ENCODE measurements at regions not wholly inside any gene's neighbourhood (a gene's known extent, or its start where the extent isn't known, plus 50 kb on each side); places are given as distances from the start of the nearest gene placed in this dataset.

GRCh38 chr3:156611870-156612494 is 57.1 kb upstream of the SSR3 start:
- no peaks in the 10 kb centered on the region for H3K9me3 Mint-ChIP-seq
- TF ChIP-seq GRHL2 (CRISPR knock-in tag; IDR thresholded peaks at IDR 0.05; ENCODE audit: insufficient replicate concordance, severe bottlenecking) (no peak), ZNF396 (CRISPR knock-in tag; IDR thresholded peaks at IDR 0.05; ENCODE audit: borderline replicate concordance) (no peak), SMAD4 (CRISPR knock-in tag; IDR thresholded peaks at IDR 0.05) (no peak), ZNF671 (CRISPR knock-in tag; IDR thresholded peaks at IDR 0.05) (no peak), JAZF1 (CRISPR knock-in tag; IDR thresholded peaks at IDR 0.05) (no peak), ERG (CRISPR knock-in tag; IDR thresholded peaks at IDR 0.05) (no peak)
- TF ChIP-seq, protein P1, sequence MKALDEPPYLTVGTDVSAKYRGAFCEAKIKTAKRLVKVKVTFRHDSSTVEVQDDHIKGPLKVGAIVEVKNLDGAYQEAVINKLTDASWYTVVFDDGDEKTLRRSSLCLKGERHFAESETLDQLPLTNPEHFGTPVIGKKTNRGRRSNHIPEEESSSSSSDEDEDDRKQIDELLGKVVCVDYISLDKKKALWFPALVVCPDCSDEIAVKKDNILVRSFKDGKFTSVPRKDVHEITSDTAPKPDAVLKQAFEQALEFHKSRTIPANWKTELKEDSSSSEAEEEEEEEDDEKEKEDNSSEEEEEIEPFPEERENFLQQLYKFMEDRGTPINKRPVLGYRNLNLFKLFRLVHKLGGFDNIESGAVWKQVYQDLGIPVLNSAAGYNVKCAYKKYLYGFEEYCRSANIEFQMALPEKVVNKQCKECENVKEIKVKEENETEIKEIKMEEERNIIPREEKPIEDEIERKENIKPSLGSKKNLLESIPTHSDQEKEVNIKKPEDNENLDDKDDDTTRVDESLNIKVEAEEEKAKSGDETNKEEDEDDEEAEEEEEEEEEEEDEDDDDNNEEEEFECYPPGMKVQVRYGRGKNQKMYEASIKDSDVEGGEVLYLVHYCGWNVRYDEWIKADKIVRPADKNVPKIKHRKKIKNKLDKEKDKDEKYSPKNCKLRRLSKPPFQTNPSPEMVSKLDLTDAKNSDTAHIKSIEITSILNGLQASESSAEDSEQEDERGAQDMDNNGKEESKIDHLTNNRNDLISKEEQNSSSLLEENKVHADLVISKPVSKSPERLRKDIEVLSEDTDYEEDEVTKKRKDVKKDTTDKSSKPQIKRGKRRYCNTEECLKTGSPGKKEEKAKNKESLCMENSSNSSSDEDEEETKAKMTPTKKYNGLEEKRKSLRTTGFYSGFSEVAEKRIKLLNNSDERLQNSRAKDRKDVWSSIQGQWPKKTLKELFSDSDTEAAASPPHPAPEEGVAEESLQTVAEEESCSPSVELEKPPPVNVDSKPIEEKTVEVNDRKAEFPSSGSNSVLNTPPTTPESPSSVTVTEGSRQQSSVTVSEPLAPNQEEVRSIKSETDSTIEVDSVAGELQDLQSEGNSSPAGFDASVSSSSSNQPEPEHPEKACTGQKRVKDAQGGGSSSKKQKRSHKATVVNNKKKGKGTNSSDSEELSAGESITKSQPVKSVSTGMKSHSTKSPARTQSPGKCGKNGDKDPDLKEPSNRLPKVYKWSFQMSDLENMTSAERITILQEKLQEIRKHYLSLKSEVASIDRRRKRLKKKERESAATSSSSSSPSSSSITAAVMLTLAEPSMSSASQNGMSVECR (CRISPR knock-in tag; IDR thresholded peaks at IDR 0.05; ENCODE audit: borderline replicate concordance): no peak
- TF ChIP-seq, protein P2, sequence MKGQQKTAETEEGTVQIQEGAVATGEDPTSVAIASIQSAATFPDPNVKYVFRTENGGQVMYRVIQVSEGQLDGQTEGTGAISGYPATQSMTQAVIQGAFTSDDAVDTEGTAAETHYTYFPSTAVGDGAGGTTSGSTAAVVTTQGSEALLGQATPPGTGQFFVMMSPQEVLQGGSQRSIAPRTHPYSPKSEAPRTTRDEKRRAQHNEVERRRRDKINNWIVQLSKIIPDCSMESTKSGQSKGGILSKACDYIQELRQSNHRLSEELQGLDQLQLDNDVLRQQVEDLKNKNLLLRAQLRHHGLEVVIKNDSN (CRISPR knock-in tag; IDR thresholded peaks at IDR 0.05): no peak
- no peak overlapping the region for H3K27ac Mint-ChIP-seq
- H3K27me3 Mint-ChIP-seq (ENCODE audit: low read depth): peaks cover 6% of the 10 kb centered on the region
- no peaks in the 10 kb centered on the region for H3K36me3 Mint-ChIP-seq
- CTCF ChIA-PET: no interaction called here
- no peak for ATAC-seq
- no peak overlapping the region for H3K4me3 Mint-ChIP-seq
- H3K4me1 Mint-ChIP-seq: peaks cover 21% of the 10 kb centered on the region
- DNase-seq (ENCODE audit: low spot score): no peak
- POLR2A ChIA-PET: no interaction called here

- Mint-ChIP-seq H3K4me1 (peaks cover 36% of the 10 kb centered on the region), H3K4me3 (no peak overlapping the region), H3K9me3 (no peaks in the 10 kb centered on the region), H3K27ac (no peak overlapping the region), H3K27me3 (ENCODE audit: low read depth) (peaks cover 8% of the 10 kb centered on the region), H3K36me3 (no peaks in the 10 kb centered on the region)
- POLR2A ChIA-PET: no interaction called here
- no peak for ATAC-seq
- TF ChIP-seq JUN (CRISPR knock-in tag; IDR thresholded peaks at IDR 0.05) (no peak), ZNF671 (CRISPR knock-in tag; IDR thresholded peaks at IDR 0.05) (no peak)
- no peak for DNase-seq (ENCODE audit: low spot score)
- CTCF ChIA-PET: no interaction called here
Observed at GRCh38 chr3:156610154-156610553, 55.2 kb upstream of the SSR3 start.

GRCh38 chr3:156609546-156609945 is 54.6 kb upstream of the SSR3 start:
- no peaks in the 10 kb centered on the region for H3K9me3 Mint-ChIP-seq
- H3K4me3 Mint-ChIP-seq: no peak overlapping the region
- ATAC-seq (no peak), DNase-seq (ENCODE audit: low spot score) (no peak)
- ChIA-PET POLR2A (no interaction called here), CTCF (no interaction called here)
- peaks cover 33% of the 10 kb centered on the region for H3K4me1 Mint-ChIP-seq
- H3K27me3 Mint-ChIP-seq (ENCODE audit: low read depth): peaks cover 8% of the 10 kb centered on the region
- H3K36me3 Mint-ChIP-seq: no peaks in the 10 kb centered on the region
- no peak overlapping the region for H3K27ac Mint-ChIP-seq
- TF ChIP-seq, protein P3, sequence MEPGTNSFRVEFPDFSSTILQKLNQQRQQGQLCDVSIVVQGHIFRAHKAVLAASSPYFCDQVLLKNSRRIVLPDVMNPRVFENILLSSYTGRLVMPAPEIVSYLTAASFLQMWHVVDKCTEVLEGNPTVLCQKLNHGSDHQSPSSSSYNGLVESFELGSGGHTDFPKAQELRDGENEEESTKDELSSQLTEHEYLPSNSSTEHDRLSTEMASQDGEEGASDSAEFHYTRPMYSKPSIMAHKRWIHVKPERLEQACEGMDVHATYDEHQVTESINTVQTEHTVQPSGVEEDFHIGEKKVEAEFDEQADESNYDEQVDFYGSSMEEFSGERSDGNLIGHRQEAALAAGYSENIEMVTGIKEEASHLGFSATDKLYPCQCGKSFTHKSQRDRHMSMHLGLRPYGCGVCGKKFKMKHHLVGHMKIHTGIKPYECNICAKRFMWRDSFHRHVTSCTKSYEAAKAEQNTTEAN (CRISPR knock-in tag; IDR thresholded peaks at IDR 0.05): no peak
- TF ChIP-seq, protein P4, sequence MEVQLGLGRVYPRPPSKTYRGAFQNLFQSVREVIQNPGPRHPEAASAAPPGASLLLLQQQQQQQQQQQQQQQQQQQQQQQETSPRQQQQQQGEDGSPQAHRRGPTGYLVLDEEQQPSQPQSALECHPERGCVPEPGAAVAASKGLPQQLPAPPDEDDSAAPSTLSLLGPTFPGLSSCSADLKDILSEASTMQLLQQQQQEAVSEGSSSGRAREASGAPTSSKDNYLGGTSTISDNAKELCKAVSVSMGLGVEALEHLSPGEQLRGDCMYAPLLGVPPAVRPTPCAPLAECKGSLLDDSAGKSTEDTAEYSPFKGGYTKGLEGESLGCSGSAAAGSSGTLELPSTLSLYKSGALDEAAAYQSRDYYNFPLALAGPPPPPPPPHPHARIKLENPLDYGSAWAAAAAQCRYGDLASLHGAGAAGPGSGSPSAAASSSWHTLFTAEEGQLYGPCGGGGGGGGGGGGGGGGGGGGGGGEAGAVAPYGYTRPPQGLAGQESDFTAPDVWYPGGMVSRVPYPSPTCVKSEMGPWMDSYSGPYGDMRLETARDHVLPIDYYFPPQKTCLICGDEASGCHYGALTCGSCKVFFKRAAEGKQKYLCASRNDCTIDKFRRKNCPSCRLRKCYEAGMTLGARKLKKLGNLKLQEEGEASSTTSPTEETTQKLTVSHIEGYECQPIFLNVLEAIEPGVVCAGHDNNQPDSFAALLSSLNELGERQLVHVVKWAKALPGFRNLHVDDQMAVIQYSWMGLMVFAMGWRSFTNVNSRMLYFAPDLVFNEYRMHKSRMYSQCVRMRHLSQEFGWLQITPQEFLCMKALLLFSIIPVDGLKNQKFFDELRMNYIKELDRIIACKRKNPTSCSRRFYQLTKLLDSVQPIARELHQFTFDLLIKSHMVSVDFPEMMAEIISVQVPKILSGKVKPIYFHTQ (CRISPR knock-in tag; IDR thresholded peaks at IDR 0.05): no peak
- TF ChIP-seq OVOL2 (CRISPR knock-in tag; IDR thresholded peaks at IDR 0.05; ENCODE audit: borderline replicate concordance) (no peak), RORB (CRISPR knock-in tag; IDR thresholded peaks at IDR 0.05) (no peak), ATF3 (CRISPR knock-in tag; conservative IDR thresholded peaks at IDR 0.05) (no peak), MXD4 (CRISPR knock-in tag; IDR thresholded peaks at IDR 0.05; ENCODE audit: borderline replicate concordance) (no peak), JUN (CRISPR knock-in tag; IDR thresholded peaks at IDR 0.05) (no peak), KAT7 (CRISPR knock-in tag; IDR thresholded peaks at IDR 0.05; ENCODE audit: borderline replicate concordance) (no peak), ATF1 (CRISPR knock-in tag; IDR thresholded peaks at IDR 0.05) (no peak), ZNF138 (CRISPR knock-in tag; conservative IDR thresholded peaks at IDR 0.05) (no peak)
- TF ChIP-seq, protein P2 (CRISPR knock-in tag; IDR thresholded peaks at IDR 0.05): no peak

Measured in WTC11 (cell line).